GM23338 (cell line): ENCODE measurements at regions not wholly inside any gene's neighbourhood (a gene's known extent, or its start where the extent isn't known, plus 50 kb on each side); places are given as distances from the start of the nearest gene placed in this dataset.

Experiments used
- CREB1 ChIP-seq: fragments of 250-450 bp; sonication (Bioruptor Pico); IDR thresholded peaks from 2 replicates; pipeline ENCODE4 v1.5.0; 2020; ENCODE audit warnings: low read depth, mild to moderate bottlenecking, moderate library complexity
- CTCF ChIP-seq, 2 experiments: fragments of 200-600 bp in 1 of 2; sonication (generic) in 1 of 2; conservative IDR thresholded peaks; 2 replicates each; pipeline versions ENCODE4 v1.5.1 to v1.6.1; 2016 to 2017; ENCODE audit warnings: antibody characterized with exemption in 2 of 2, low read depth in 2 of 2, mild to moderate bottlenecking in 2 of 2, moderate library complexity in 1 of 2
- EZH2 ChIP-seq: fragments of 200-600 bp; sonication (generic); IDR thresholded peaks from one replicate; pipeline ENCODE4 v1.8.0; 2017; ENCODE audit warnings: antibody characterized with exemption, mild to moderate bottlenecking, low read depth; ENCODE audit not compliant: unreplicated experiment
- EZH2phosphoT487 ChIP-seq: fragments of 200-600 bp; sonication (generic); IDR thresholded peaks from one replicate; pipeline ENCODE4 v1.8.1; 2018; ENCODE audit warnings: antibody characterized with exemption; ENCODE audit not compliant: unreplicated experiment
- JUNB ChIP-seq: IDR thresholded peaks from one replicate; pipeline ENCODE4 v1.6.1; 2016; ENCODE audit warnings: antibody characterized with exemption; ENCODE audit not compliant: unreplicated experiment
- POLR2AphosphoS5 ChIP-seq: IDR thresholded peaks from 2 replicates; pipeline ENCODE4 v1.6.1; 2016; ENCODE audit warnings: antibody characterized with exemption, low read depth
- REST ChIP-seq: IDR thresholded peaks from one replicate; pipeline ENCODE4 v1.6.1; 2018; ENCODE audit warnings: antibody characterized with exemption; ENCODE audit not compliant: unreplicated experiment
- TF ChIP-seq, protein P1 (sequence below): fragments of 250-450 bp; sonication (Bioruptor Pico); IDR thresholded peaks from 2 replicates; pipeline ENCODE4 v1.5.0; 2020; ENCODE audit warnings: mild to moderate bottlenecking, moderate library complexity

DNA sequence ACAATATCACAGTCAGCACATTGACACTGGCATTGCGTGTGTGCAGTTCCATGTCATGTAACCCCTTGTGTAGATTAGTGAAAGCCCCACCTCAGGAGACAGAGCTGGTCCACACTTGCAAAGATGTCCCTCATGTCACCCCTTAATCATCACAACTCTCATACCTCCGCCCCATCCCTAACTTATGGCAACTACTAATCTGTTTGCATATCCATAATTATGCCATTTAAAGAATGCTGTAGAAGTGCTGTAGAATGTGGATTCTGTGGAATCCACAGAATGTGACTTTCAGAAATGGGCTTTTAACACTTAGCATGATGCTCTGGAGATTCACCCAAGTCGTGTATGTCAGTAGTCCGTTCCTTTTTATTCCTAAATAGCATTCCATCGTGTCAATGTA, 102.8 kb upstream of the VSTM2A start:
- TF ChIP-seq EZH2 (no peak), CTCF (conservative IDR thresholded peaks at IDR 0.05; ENCODE audit: low read depth in 2 of 2) (no peak), EZH2phosphoT487 (no peak), POLR2AphosphoS5 (no peak), REST (no peak), JUNB (no peak), CREB1 (no peak)
- TF ChIP-seq, protein P1, sequence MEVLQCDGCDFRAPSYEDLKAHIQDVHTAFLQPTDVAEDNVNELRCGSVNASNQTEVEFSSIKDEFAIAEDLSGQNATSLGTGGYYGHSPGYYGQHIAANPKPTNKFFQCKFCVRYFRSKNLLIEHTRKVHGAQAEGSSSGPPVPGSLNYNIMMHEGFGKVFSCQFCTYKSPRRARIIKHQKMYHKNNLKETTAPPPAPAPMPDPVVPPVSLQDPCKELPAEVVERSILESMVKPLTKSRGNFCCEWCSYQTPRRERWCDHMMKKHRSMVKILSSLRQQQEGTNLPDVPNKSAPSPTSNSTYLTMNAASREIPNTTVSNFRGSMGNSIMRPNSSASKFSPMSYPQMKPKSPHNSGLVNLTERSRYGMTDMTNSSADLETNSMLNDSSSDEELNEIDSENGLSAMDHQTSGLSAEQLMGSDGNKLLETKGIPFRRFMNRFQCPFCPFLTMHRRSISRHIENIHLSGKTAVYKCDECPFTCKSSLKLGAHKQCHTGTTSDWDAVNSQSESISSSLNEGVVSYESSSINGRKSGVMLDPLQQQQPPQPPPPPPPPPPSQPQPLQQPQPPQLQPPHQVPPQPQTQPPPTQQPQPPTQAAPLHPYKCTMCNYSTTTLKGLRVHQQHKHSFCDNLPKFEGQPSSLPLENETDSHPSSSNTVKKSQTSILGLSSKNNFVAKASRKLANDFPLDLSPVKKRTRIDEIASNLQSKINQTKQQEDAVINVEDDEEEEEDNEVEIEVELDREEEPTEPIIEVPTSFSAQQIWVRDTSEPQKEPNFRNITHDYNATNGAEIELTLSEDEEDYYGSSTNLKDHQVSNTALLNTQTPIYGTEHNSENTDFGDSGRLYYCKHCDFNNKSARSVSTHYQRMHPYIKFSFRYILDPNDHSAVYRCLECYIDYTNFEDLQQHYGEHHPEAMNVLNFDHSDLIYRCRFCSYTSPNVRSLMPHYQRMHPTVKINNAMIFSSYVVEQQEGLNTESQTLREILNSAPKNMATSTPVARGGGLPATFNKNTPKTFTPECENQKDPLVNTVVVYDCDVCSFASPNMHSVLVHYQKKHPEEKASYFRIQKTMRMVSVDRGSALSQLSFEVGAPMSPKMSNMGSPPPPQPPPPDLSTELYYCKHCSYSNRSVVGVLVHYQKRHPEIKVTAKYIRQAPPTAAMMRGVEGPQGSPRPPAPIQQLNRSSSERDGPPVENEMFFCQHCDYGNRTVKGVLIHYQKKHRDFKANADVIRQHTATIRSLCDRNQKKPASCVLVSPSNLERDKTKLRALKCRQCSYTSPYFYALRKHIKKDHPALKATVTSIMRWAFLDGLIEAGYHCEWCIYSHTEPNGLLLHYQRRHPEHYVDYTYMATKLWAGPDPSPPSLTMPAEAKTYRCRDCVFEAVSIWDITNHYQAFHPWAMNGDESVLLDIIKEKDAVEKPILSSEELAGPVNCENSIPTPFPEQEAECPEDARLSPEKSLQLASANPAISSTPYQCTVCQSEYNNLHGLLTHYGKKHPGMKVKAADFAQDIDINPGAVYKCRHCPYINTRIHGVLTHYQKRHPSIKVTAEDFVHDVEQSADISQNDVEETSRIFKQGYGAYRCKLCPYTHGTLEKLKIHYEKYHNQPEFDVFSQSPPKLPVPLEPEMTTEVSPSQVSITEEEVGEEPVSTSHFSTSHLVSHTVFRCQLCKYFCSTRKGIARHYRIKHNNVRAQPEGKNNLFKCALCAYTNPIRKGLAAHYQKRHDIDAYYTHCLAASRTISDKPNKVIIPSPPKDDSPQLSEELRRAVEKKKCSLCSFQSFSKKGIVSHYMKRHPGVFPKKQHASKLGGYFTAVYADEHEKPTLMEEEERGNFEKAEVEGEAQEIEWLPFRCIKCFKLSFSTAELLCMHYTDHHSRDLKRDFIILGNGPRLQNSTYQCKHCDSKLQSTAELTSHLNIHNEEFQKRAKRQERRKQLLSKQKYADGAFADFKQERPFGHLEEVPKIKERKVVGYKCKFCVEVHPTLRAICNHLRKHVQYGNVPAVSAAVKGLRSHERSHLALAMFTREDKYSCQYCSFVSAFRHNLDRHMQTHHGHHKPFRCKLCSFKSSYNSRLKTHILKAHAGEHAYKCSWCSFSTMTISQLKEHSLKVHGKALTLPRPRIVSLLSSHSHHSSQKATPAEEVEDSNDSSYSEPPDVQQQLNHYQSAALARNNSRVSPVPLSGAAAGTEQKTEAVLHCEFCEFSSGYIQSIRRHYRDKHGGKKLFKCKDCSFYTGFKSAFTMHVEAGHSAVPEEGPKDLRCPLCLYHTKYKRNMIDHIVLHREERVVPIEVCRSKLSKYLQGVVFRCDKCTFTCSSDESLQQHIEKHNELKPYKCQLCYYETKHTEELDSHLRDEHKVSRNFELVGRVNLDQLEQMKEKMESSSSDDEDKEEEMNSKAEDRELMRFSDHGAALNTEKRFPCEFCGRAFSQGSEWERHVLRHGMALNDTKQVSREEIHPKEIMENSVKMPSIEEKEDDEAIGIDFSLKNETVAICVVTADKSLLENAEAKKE (CRISPR knock-in tag) = no peak
